Naive thymus-derived CD4-positive, alpha-beta T cell (primary cell): ENCODE measurements at regions not wholly inside any gene's neighbourhood (a gene's known extent, or its start where the extent isn't known, plus 50 kb on each side); places are given as distances from the start of the nearest gene placed in this dataset.

Experiments used
- ATAC-seq: fragments of 150-1000 bp; cut with Tn5 transposase; 2 replicates; pipeline ENCODE4 v1.10.0; 2021; ENCODE audit warnings: mild to moderate bottlenecking, moderate library complexity
- CTCF ChIA-PET: fragments of 350-600 bp; sonication (Branson Sonifier 250); formaldehyde crosslinking; loops from one replicate; lab custom pipeline; 2021; ENCODE audit warnings: antibody characterized with exemption; lab: Charles Lee
- POLR2A ChIA-PET: fragments of 350-600 bp; sonication (Branson Sonifier 250); formaldehyde crosslinking; loops from one replicate; lab custom pipeline; 2021; ENCODE audit warnings: antibody characterized with exemption, inconsistent platforms; lab: Charles Lee
- DNase-seq, 9 donors: peaks; one replicate each; pipeline versions ENCODE4 v3.0.0 to v3.0.0-alpha.2; 2020 to 2022; ENCODE audit warnings: mixed read lengths in 1 of 9
- H3K27ac ChIP-seq: one replicate; pipeline ENCODE4 v1.7.0; 2013; ENCODE audit warnings: mild to moderate bottlenecking, low read depth, low read length, moderate library complexity
- H3K27me3 ChIP-seq, 2 donors: one replicate each; pipeline ENCODE4 v1.7.0; 2013; ENCODE audit warnings: low read length in 2 of 2, mild to moderate bottlenecking in 2 of 2, moderate library complexity in 2 of 2; ENCODE audit not compliant: control insufficient read depth in 2 of 2, insufficient read depth in 2 of 2
- H3K36me3 ChIP-seq, 3 experiments: 1 replicate in 2 of 3; 2 replicates in 1 of 3; pipeline ENCODE4 v1.7.0; 2013; ENCODE audit warnings: low read length in 3 of 3, mild to moderate bottlenecking in 3 of 3, moderate library complexity in 1 of 3; ENCODE audit not compliant: insufficient read depth in 3 of 3, control insufficient read depth in 2 of 3
- H3K4me1 ChIP-seq, 2 donors: one replicate each; pipeline ENCODE4 v1.7.0; 2013; ENCODE audit warnings: low read length in 2 of 2, mild to moderate bottlenecking in 2 of 2, moderate library complexity in 1 of 2; ENCODE audit not compliant: control insufficient read depth in 2 of 2, insufficient read depth in 2 of 2
- H3K4me3 ChIP-seq: 2 replicates; pipeline ENCODE4 v1.7.0; 2013; ENCODE audit warnings: mild to moderate bottlenecking, low read length
- H3K9me3 ChIP-seq, 3 experiments: 1 replicate in 2 of 3; 2 replicates in 1 of 3; pipeline ENCODE4 v1.7.0; 2013; ENCODE audit warnings: low read length in 3 of 3; ENCODE audit not compliant: control insufficient read depth in 2 of 3
- H3K27ac Mint-ChIP-seq, 9 donors: one replicate each; pipeline ENCODE4 v1.8.0; 2020 to 2022; ENCODE audit warnings: mixed read lengths in 9 of 9, mild to moderate bottlenecking in 8 of 9, moderate library complexity in 5 of 9, inconsistent platforms in 2 of 9
- H3K27me3 Mint-ChIP-seq, 5 donors: one replicate each; pipeline ENCODE4 v1.8.0; 2021 to 2022; ENCODE audit warnings: mixed read lengths in 5 of 5, mild to moderate bottlenecking in 1 of 5
- H3K36me3 Mint-ChIP-seq, 5 donors: one replicate each; pipeline ENCODE4 v1.8.0; 2020 to 2022; ENCODE audit warnings: mixed read lengths in 5 of 5, mild to moderate bottlenecking in 3 of 5, inconsistent platforms in 1 of 5
- H3K4me1 Mint-ChIP-seq, 7 donors: one replicate each; pipeline ENCODE4 v1.8.0; 2020 to 2022; ENCODE audit warnings: mixed read lengths in 7 of 7, mild to moderate bottlenecking in 3 of 7, inconsistent platforms in 1 of 7
- H3K4me3 Mint-ChIP-seq, 10 donors: one replicate each; pipeline ENCODE4 v1.8.0; 2020 to 2022; ENCODE audit warnings: mild to moderate bottlenecking in 10 of 10, mixed read lengths in 10 of 10, moderate library complexity in 6 of 10, inconsistent platforms in 2 of 10
- H3K9me3 Mint-ChIP-seq, 11 donors: one replicate each; pipeline ENCODE4 v1.8.0; 2020 to 2022; ENCODE audit warnings: mixed read lengths in 11 of 11, mild to moderate bottlenecking in 4 of 11, inconsistent platforms in 1 of 11, moderate library complexity in 1 of 11
- intact Hi-C, 2 donors: fragments of 100-400 bp; cut with micrococcal nuclease; formaldehyde crosslinking; loops; one replicate each; pipeline ENCODE4 v1.15.1; 2023

DNA sequence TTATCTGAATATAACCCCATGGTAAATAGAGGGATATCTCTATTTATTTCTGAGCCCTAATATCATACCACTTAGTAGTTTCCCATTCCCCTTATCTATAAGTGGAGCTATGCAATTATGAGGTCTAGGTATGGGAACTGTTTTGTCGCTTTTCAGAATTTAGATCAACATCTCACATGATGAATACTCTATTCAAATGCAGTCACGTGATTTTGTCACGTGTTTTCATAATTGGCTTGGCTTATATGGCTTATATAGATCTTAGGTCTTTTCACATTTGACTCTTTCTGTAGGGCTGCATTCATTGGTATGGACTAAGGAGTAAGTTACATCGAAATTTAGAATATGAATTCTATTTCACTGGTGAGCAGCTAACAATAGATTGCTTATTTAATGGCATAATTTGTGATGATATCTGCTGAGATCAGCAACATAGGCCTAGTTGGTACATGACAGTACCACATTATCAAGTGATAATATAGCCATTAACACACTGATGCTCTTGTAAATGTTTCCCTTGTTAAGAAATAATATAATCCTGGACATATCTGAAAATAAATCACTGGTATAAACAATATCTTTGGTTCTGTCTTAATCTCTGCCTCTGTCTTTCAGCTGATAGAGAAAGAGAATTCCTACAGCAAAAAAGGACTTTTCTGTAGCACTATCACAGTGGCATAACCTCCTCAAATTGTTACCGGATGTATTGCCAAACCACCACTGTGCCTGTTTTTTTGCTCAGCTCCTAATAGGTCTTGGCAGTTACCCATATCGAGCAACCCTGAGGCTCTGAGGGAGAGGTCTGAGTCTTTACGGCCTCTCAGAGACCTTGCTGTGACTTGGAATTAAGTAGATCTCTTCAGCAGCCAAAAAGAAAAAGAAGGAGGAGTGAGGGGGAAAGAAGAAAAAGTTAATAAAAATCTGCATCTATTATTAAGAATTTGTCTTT lies 357.1 kb downstream of the ZPLD1 start:
- no peak overlapping the region for H3K27ac ChIP-seq
- ATAC-seq (no peak), DNase-seq (no peak)
- H3K9me3 Mint-ChIP-seq: peaks cover 0 to 1% (median 0%) of the 10 kb centered on the region in 11 donors
- intact Hi-C loops: no loop called here
- H3K27me3 ChIP-seq: no peaks in the 10 kb centered on the region
- H3K27ac Mint-ChIP-seq: no peak overlapping the region
- ChIA-PET POLR2A (no interaction called here), CTCF (interaction anchor here (0.7 kb wide), 1 partner anchor 11 kb away, joined by 4 read pairs; no protein-coding TSS in a partner anchor)
- H3K36me3 ChIP-seq: no peaks in the 10 kb centered on the region
- H3K4me3 Mint-ChIP-seq: no peak overlapping the region
- H3K4me1 Mint-ChIP-seq: no peaks in the 10 kb centered on the region
- no peaks in the 10 kb centered on the region for H3K27me3 Mint-ChIP-seq
- no peaks in the 10 kb centered on the region for H3K36me3 Mint-ChIP-seq
- no peak overlapping the region for H3K4me3 ChIP-seq
- H3K9me3 ChIP-seq: no peaks in the 10 kb centered on the region
- no peaks in the 10 kb centered on the region for H3K4me1 ChIP-seq

DNA sequence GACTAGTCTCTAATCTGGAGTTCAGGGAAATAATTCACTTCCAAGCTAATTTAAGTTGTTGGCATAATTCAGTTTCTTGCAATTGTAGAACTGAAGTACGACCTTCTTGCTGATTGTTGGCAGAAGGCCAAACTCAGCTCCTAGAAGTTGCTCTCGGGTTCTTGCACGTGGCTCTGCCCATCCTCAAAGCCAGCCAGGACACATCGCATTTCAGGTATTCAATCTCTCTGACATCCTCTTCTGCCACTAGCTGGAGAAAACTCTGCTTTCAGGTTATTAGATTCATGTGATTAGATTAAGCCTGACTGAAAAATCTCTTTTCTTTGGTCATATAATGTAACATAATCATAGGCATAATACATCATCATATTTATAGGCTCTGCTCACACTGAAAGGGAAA lies 362.0 kb downstream of the ZPLD1 start:
- Mint-ChIP-seq H3K27me3 (no peaks in the 10 kb centered on the region), H3K9me3 (peaks cover 0 to 3% (median 0%) of the 10 kb centered on the region in 11 donors), H3K36me3 (no peaks in the 10 kb centered on the region), H3K4me1 (no peaks in the 10 kb centered on the region), H3K27ac (no peak overlapping the region), H3K4me3 (no peak overlapping the region)
- ChIA-PET POLR2A (no interaction called here), CTCF (no interaction called here)
- ATAC-seq (no peak), DNase-seq (no peak)
- no peak overlapping the region for H3K27ac ChIP-seq
- no peaks in the 10 kb centered on the region for H3K27me3 ChIP-seq
- intact Hi-C loops: no loop called here
- H3K4me3 ChIP-seq: no peak overlapping the region
- no peaks in the 10 kb centered on the region for H3K9me3 ChIP-seq
- H3K36me3 ChIP-seq: no peaks in the 10 kb centered on the region
- no peaks in the 10 kb centered on the region for H3K4me1 ChIP-seq

DNA sequence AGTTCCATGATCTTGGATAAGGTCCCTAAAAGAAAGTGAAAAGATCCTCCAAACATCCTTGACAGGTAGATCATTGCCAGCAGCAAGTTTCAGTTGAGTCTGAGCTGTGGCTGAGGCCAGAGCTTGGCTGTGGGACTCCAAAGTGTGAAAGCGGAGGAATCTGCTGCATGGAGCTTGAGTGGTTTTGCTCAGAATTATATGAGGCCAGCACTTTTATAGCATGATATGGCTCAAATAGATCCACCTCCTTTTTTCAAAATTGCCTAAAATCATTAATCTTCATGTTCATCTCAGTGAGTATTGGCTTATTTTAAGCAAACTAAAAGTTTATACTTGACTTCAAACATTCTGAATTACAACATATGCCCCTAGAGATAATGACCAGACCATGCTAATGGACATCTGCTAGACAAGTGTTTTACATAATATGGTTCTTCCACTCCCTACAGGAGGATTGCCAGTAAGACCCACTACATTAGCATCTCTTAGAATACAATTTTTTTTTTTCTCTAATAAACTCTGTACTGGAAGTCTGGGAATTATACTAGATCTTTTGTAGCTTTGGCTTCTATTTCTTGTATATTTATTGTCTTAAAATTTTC lies 368.1 kb downstream of the ZPLD1 start:
- no peak overlapping the region for H3K4me3 ChIP-seq
- ATAC-seq (no peak), DNase-seq (no peak)
- no peaks in the 10 kb centered on the region for H3K27me3 ChIP-seq
- Mint-ChIP-seq H3K9me3 (peaks cover 0 to 3% (median 0%) of the 10 kb centered on the region in 11 donors), H3K27ac (no peak overlapping the region), H3K4me1 (no peaks in the 10 kb centered on the region), H3K4me3 (no peak overlapping the region), H3K36me3 (no peaks in the 10 kb centered on the region), H3K27me3 (no peaks in the 10 kb centered on the region)
- no peaks in the 10 kb centered on the region for H3K36me3 ChIP-seq
- no peaks in the 10 kb centered on the region for H3K4me1 ChIP-seq
- H3K27ac ChIP-seq: no peak overlapping the region
- intact Hi-C loops: no loop called here
- no peaks in the 10 kb centered on the region for H3K9me3 ChIP-seq
- POLR2A ChIA-PET: no interaction called here
- CTCF ChIA-PET: interaction anchor here (0.6 kb wide), 1 partner anchor 11 kb away, joined by 4 read pairs; no protein-coding TSS in a partner anchor

DNA sequence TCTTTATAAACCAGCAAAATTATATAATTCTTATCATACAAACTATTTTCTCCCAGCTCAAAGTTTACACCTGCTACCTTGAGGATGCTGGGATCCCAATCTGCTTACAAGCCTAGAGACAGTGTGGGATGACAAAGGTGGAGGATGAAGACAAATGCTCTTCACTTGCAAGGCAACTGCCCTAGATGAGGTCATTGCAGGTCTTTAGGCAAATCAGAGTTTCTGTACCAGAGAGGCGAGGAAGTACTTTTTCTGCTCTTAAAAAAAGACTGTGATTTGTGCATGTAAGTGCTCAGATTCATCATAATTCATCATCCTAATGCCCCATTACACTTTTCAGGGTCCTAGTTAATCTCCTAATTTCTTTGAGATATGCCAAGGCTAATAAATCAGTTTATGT lies 376.1 kb downstream of the ZPLD1 start:
- H3K36me3 Mint-ChIP-seq: no peaks in the 10 kb centered on the region

DNA sequence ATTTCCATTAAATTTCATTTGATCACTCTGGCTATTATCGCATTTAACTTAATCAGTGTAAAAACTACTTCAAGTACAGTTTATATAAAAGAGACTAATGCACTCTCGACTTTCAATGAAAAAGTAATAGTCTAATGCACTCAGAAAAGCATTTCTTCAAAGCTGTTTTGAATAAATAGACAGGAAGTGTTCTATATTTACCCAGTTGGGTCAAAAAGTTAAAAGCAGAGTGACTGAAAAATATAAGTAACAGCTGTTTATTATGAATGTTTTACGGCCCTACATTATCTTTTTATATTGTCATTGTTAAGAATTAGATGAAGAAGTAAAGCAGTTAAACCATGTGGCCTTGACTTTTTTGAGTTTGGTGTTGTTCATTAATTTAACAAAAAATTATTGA lies 391.8 kb downstream of the ZPLD1 start:
- H3K4me1 Mint-ChIP-seq: no peaks in the 10 kb centered on the region
- H3K36me3 Mint-ChIP-seq: no peaks in the 10 kb centered on the region
- Histone ChIP-seq H3K4me3 (no peak overlapping the region), H3K36me3 (no peaks in the 10 kb centered on the region), H3K9me3 (no peaks in the 10 kb centered on the region), H3K27ac (no peak overlapping the region), H3K27me3 (no peaks in the 10 kb centered on the region), H3K4me1 (no peaks in the 10 kb centered on the region)
- ChIA-PET POLR2A (no interaction called here), CTCF (no interaction called here)
- no peak overlapping the region for H3K4me3 Mint-ChIP-seq
- no peak for ATAC-seq
- peaks cover 0 to 7% (median 0%) of the 10 kb centered on the region in 11 donors for H3K9me3 Mint-ChIP-seq
- no peaks in the 10 kb centered on the region for H3K27me3 Mint-ChIP-seq
- DNase-seq: no peak
- no peak overlapping the region for H3K27ac Mint-ChIP-seq
- intact Hi-C loops: no loop called here

More for the DNA sequence above, 376.1 kb downstream of the ZPLD1 start:
- no peaks in the 10 kb centered on the region for H3K36me3 ChIP-seq
- H3K4me3 Mint-ChIP-seq: no peak overlapping the region
- no peaks in the 10 kb centered on the region for H3K4me1 Mint-ChIP-seq
- peaks cover 0 to 3% (median 0%) of the 10 kb centered on the region in 11 donors for H3K9me3 Mint-ChIP-seq
- no peak overlapping the region for H3K4me3 ChIP-seq
- ChIA-PET CTCF (no interaction called here), POLR2A (no interaction called here)
- no peaks in the 10 kb centered on the region for H3K4me1 ChIP-seq
- no peaks in the 10 kb centered on the region for H3K9me3 ChIP-seq
- no peaks in the 10 kb centered on the region for H3K27me3 Mint-ChIP-seq
- no peak overlapping the region for H3K27ac ChIP-seq
- H3K27ac Mint-ChIP-seq: no peak overlapping the region
- DNase-seq (no peak), ATAC-seq (no peak)
- no peaks in the 10 kb centered on the region for H3K27me3 ChIP-seq
- intact Hi-C loops: no loop called here

DNA sequence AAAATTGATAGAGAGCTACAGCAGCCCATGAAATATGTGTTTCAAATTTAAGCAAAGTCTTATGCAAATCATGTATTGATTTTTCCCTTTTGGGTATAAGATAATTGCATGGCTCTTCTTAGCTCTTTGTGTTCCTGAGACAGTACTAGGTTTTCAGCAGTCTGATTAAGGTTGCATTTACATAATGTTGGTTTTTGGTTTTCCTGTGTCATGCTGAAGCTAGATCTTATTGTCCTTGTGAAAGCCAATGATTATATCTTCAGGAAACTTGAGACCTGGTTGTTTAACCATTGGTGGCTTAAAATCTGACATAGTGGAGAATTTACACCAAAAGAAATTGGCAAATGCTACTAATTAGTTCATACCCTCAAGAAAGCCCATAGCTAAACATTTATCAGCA lies 392.6 kb downstream of the ZPLD1 start:
- DNase-seq (no peak), ATAC-seq (no peak)
- Mint-ChIP-seq H3K27ac (no peak overlapping the region), H3K4me1 (no peaks in the 10 kb centered on the region), H3K4me3 (no peak overlapping the region), H3K9me3 (peaks cover 0 to 4% (median 0%) of the 10 kb centered on the region in 11 donors), H3K36me3 (no peaks in the 10 kb centered on the region), H3K27me3 (no peaks in the 10 kb centered on the region)
- Histone ChIP-seq H3K27me3 (no peaks in the 10 kb centered on the region), H3K4me1 (no peaks in the 10 kb centered on the region), H3K9me3 (no peaks in the 10 kb centered on the region), H3K27ac (no peak overlapping the region), H3K36me3 (no peaks in the 10 kb centered on the region), H3K4me3 (no peak overlapping the region)
- ChIA-PET POLR2A (no interaction called here), CTCF (no interaction called here)
- intact Hi-C loops: no loop called here
